GM10266 (cell line): ENCODE measurements at regions not wholly inside any gene's neighbourhood (a gene's known extent, or its start where the extent isn't known, plus 50 kb on each side); places are given as distances from the start of the nearest gene placed in this dataset.

Experiments
- DNase-seq: peaks from one replicate; pipeline ENCODE4 v3.0.0; 2012; ENCODE audit errors: extremely low spot score
- CTCF ChIP-seq: IDR thresholded peaks from 2 replicates; pipeline ENCODE4 v1.5.1; 2012; ENCODE audit warnings: mild to moderate bottlenecking, low read depth; ENCODE audit not compliant: control insufficient read depth, insufficient read depth; ENCODE audit errors: missing control alignments

GRCh38 chr7:123303926-123304325, 104.2 kb upstream of the SLC13A1 start:
- no peak for DNase-seq
- TF ChIP-seq CTCF, result no peak

- no peak for DNase-seq
- TF ChIP-seq CTCF, result no peak
Measured at GRCh38 chr7:123296965-123297364, 97.2 kb upstream of the SLC13A1 start.

- no peak for DNase-seq
- no peak for TF ChIP-seq CTCF
Measured at GRCh38 chr7:123293710-123294109, 93.9 kb upstream of the SLC13A1 start.

GRCh38 chr7:123292227-123292626, 92.5 kb upstream of the SLC13A1 start:
- DNase-seq, result no peak
- TF ChIP-seq CTCF, result no peak

GRCh38 chr7:123289200-123289599, 89.4 kb upstream of the SLC13A1 start:
- TF ChIP-seq CTCF, result no peak
- no peak for DNase-seq

- DNase-seq, result no peak
- no peak for TF ChIP-seq CTCF
Measured at GRCh38 chr7:123285076-123285700, 85.4 kb upstream of the SLC13A1 start.

GRCh38 chr7:123283373-123283772, 83.6 kb upstream of the SLC13A1 start:
- DNase-seq, result no peak
- TF ChIP-seq CTCF, result no peak
